MM.1S (cell line): ENCODE measurements at regions not wholly inside any gene's neighbourhood (a gene's known extent, or its start where the extent isn't known, plus 50 kb on each side); places are given as distances from the start of the nearest gene placed in this dataset.

Experiments used
- DNase-seq: peaks from one replicate; pipeline ENCODE4 v3.0.0-alpha.2; 2015
- H2AFZ ChIP-seq: fragments of 300-600 bp; sonication (generic); 2 replicates; pipeline ENCODE4 v1.6.0; 2016; ENCODE audit warnings: antibody characterized with exemption, low read length
- H3F3A ChIP-seq: fragments of 300-600 bp; sonication (generic); 2 replicates; pipeline ENCODE4 v1.6.1; 2016; ENCODE audit warnings: mild to moderate bottlenecking, antibody characterized with exemption, low read length, moderate library complexity, mixed read lengths; ENCODE audit not compliant: insufficient read depth
- H3K27ac ChIP-seq: fragments of 300-600 bp; sonication (generic); 2 replicates; pipeline ENCODE4 v1.5.1; 2016; ENCODE audit warnings: mild to moderate bottlenecking, low read length
- H3K27me3 ChIP-seq: fragments of 300-600 bp; sonication (generic); replicated peaks from 2 replicates; pipeline ENCODE4 v1.6.0; 2016; ENCODE audit warnings: low read length; ENCODE audit not compliant: insufficient read depth
- H3K36me3 ChIP-seq: fragments of 300-600 bp; sonication (generic); replicated peaks from 2 replicates; pipeline ENCODE4 v1.6.1; 2016; ENCODE audit warnings: mild to moderate bottlenecking, low read length, mixed read lengths; ENCODE audit not compliant: insufficient read depth
- H3K4me1 ChIP-seq: fragments of 300-600 bp; sonication (generic); 2 replicates; pipeline ENCODE4 v1.6.1; 2016; ENCODE audit warnings: low read length, mixed read lengths
- H3K4me2 ChIP-seq: fragments of 300-600 bp; sonication (generic); 2 replicates; pipeline ENCODE4 v1.6.0; 2016; ENCODE audit warnings: low read depth, low read length
- H3K4me3 ChIP-seq: fragments of 300-600 bp; sonication (generic); 2 replicates; pipeline ENCODE4 v1.5.1; 2016; ENCODE audit warnings: low read length, mixed read lengths
- H3K79me2 ChIP-seq: fragments of 300-600 bp; sonication (generic); 2 replicates; pipeline ENCODE4 v1.6.1; 2016; ENCODE audit warnings: mixed run types, low read length, mixed read lengths
- H3K9ac ChIP-seq: fragments of 300-600 bp; sonication (generic); 2 replicates; pipeline ENCODE4 v1.6.1; 2016; ENCODE audit warnings: low read length, mixed read lengths
- H3K9me2 ChIP-seq: fragments of 300-600 bp; sonication (generic); replicated peaks from 2 replicates; pipeline ENCODE4 v1.6.1; 2016; ENCODE audit warnings: mild to moderate bottlenecking, low read length, mixed read lengths; ENCODE audit not compliant: insufficient read depth
- H3K9me3 ChIP-seq: fragments of 300-600 bp; sonication (generic); replicated peaks from 2 replicates; pipeline ENCODE4 v1.6.1; 2016; ENCODE audit warnings: mild to moderate bottlenecking, low read length, mixed read lengths; ENCODE audit not compliant: insufficient read depth
- H4K20me1 ChIP-seq: fragments of 300-600 bp; sonication (generic); 2 replicates; pipeline ENCODE4 v1.6.1; 2016; ENCODE audit warnings: mild to moderate bottlenecking, low read length, moderate library complexity, mixed read lengths; ENCODE audit not compliant: insufficient read depth
- EZH2 ChIP-seq: fragments of 300-600 bp; sonication (generic); optimal IDR thresholded peaks from 2 replicates; pipeline ENCODE3; 2017; ENCODE audit warnings: low read depth, mild to moderate bottlenecking, antibody characterized with exemption, low read length, mixed read lengths
- EZH2phosphoT487 ChIP-seq: fragments of 300-600 bp; sonication (generic); IDR thresholded peaks from 2 replicates; pipeline ENCODE4 v1.6.1; 2018; ENCODE audit warnings: antibody characterized with exemption, low read length
- TF ChIP-seq, protein P1 (sequence below): fragments of 300-600 bp; sonication (generic); IDR thresholded peaks from 2 replicates; pipeline ENCODE4 v1.5.1; 2016; ENCODE audit warnings: antibody characterized with exemption, low read length, mixed read lengths

DNA sequence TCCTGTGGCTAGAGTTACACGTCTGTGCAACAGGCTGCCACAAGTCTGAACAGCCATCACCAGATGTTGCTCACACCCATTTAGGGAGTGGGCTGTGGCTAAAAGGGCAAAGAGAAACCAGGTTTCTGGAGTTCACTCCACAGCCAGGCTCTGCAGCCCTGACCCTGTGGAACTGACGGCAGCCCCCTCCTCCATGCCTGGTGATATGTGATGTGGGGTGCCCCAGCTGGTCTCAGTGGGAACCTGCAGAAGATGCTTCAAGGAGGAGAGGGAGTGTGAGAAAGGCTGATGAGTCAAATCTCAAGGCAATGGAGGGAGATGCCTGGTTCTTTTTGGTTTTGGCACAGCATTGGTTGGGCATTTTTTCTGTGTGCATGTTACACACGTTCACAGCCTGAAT, 130.6 kb downstream of the TPRA1 start:
- Histone ChIP-seq H2AFZ (no peak overlapping the region), H3K27me3 (peaks cover 44% of the 10 kb centered on the region), H3K9ac (no peak overlapping the region), H3K79me2 (no peaks in the 10 kb centered on the region), H3F3A (no peaks in the 10 kb centered on the region), H3K36me3 (no peaks in the 10 kb centered on the region), H4K20me1 (no peaks in the 10 kb centered on the region), H3K4me3 (no peak overlapping the region), H3K4me2 (no peak overlapping the region), H3K27ac (no peak overlapping the region), H3K4me1 (no peaks in the 10 kb centered on the region; the same call in 1 of the 2 replicates), H3K9me2 (no peaks in the 10 kb centered on the region), H3K9me3 (no peaks in the 10 kb centered on the region)
- TF ChIP-seq EZH2 (no peak), EZH2phosphoT487 (no peak)
- TF ChIP-seq, protein P1, sequence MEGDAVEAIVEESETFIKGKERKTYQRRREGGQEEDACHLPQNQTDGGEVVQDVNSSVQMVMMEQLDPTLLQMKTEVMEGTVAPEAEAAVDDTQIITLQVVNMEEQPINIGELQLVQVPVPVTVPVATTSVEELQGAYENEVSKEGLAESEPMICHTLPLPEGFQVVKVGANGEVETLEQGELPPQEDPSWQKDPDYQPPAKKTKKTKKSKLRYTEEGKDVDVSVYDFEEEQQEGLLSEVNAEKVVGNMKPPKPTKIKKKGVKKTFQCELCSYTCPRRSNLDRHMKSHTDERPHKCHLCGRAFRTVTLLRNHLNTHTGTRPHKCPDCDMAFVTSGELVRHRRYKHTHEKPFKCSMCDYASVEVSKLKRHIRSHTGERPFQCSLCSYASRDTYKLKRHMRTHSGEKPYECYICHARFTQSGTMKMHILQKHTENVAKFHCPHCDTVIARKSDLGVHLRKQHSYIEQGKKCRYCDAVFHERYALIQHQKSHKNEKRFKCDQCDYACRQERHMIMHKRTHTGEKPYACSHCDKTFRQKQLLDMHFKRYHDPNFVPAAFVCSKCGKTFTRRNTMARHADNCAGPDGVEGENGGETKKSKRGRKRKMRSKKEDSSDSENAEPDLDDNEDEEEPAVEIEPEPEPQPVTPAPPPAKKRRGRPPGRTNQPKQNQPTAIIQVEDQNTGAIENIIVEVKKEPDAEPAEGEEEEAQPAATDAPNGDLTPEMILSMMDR = no peak
- no peak for DNase-seq

DNA sequence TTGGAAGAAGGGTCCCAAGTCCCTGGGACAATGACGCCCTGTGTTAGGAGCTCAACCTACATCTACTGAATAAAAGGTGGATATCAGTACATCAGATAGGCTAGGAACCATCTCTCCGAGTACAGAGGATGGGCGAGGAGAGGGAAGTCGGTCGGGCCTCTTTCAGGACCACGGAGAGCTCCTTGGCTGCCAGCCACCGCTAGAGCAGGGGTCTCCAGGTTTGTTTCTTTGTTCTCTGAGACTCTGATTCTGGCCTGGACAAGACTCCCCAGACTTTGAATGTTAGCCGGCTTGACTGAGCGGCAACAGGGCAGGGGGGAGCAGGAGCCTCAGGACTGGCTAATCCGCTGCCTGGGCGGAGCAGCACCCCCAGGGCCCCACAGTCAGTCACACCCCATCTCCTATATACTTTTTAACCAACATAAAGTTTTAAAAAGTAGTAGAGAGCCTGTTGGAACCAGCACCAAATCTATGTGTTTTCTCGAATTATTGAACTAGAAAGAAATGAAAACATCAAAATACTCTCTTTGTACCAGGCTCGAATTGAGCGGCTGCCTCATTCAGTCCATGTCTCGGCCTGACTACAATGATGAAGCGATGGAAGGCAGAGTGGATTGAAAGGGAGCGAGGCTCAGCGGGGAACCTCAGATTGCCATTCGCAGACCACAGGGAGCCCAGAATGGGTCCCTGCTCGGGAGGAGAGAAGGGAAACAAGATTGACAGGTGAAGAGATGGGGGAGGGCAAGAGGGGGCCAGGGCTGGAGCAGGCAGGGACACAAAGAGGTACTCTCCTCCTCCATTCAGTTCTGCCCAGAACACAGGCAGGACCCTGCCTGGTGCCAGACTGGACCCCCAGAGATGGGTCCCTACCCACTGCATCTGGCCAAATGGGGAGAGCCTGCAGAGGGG, 131.6 kb downstream of the TPRA1 start:
- Histone ChIP-seq H3K4me2 (no peak overlapping the region), H4K20me1 (no peaks in the 10 kb centered on the region), H3F3A (no peaks in the 10 kb centered on the region), H3K9me2 (no peaks in the 10 kb centered on the region), H3K9me3 (no peaks in the 10 kb centered on the region), H3K9ac (no peak overlapping the region), H3K4me1 (no peaks in the 10 kb centered on the region; the same call in 1 of the 2 replicates), H3K27me3 (peaks cover 52% of the 10 kb centered on the region), H2AFZ (no peak overlapping the region), H3K79me2 (no peaks in the 10 kb centered on the region), H3K36me3 (no peaks in the 10 kb centered on the region), H3K4me3 (no peak overlapping the region), H3K27ac (no peak overlapping the region)
- TF ChIP-seq, protein P1 = no peak
- TF ChIP-seq EZH2 (no peak), EZH2phosphoT487 (no peak)
- peak; percentile 26 for DNase-seq

DNA sequence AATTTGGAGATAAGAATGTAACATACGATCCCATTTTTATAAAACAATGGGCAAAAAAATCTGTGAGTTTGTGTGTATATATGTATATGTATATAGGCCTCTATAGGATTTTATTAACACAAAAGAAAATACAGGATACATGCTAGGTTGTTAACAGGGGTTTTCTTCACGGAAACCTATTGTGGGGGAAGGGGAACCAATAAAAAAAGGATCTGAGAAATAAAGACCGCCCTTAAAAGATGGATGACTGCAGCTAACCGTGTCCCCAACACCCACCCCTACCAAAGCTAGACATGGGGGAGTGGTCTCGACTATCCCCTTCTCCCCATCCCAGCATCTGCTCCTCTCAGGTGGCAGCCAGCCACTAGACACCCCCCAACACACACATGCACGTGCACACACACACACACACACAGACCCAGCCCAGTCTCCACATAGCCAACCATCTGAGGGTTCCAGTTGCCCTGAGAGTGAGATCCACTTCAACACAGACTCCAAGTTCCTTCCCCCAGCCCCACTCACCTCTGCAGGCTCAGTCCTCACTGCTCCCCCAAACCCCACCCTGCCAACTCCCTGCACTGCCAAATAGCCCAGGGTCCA, 132.9 kb downstream of the TPRA1 start:
- Histone ChIP-seq H3F3A (no peaks in the 10 kb centered on the region), H3K9me2 (no peaks in the 10 kb centered on the region), H3K79me2 (no peaks in the 10 kb centered on the region), H2AFZ (no peak overlapping the region), H3K9ac (no peak overlapping the region), H3K4me1 (no peaks in the 10 kb centered on the region; the same call in 1 of the 2 replicates), H3K27ac (no peak overlapping the region), H4K20me1 (no peaks in the 10 kb centered on the region), H3K27me3 (peaks cover 59% of the 10 kb centered on the region), H3K4me2 (no peak overlapping the region), H3K36me3 (no peaks in the 10 kb centered on the region), H3K9me3 (no peaks in the 10 kb centered on the region), H3K4me3 (no peak overlapping the region)
- TF ChIP-seq, protein P1 = no peak
- no peak for TF ChIP-seq EZH2
- no peak for TF ChIP-seq EZH2phosphoT487
- no peak for DNase-seq
